Ascending aorta (tissue), 2 donors: ENCODE measurements at regions not wholly inside any gene's neighbourhood (a gene's known extent, or its start where the extent isn't known, plus 50 kb on each side); places are given as distances from the start of the nearest gene placed in this dataset.
A peak's percentile ranks its signal among the peaks of the same experiment; 100 is the strongest.

Experiments
- DNase-seq, 2 donors: peaks; one replicate each; pipeline ENCODE4 v3.0.0-alpha.2; 2019; ENCODE audit warnings: low spot score in 2 of 2
- H3K27ac ChIP-seq, 2 donors: fragments of 200-600 bp; sonication (generic); one replicate each; pipeline ENCODE4 v1.5.1; 2016 to 2017; ENCODE audit warnings: mild to moderate bottlenecking in 1 of 2
- H3K27me3 ChIP-seq: fragments of 200-600 bp; sonication (generic); one replicate; pipeline ENCODE4 v1.5.1; 2017
- H3K36me3 ChIP-seq, 2 donors: fragments of 200-600 bp; sonication (generic); one replicate each; pipeline ENCODE4 v1.5.1; 2016
- H3K4me1 ChIP-seq, 2 donors: fragments of 200-600 bp; sonication (generic); one replicate each; pipeline ENCODE4 v1.5.1; 2016 to 2017; ENCODE audit warnings: mild to moderate bottlenecking in 1 of 2
- H3K4me3 ChIP-seq, 2 donors: fragments of 200-600 bp; sonication (generic); one replicate each; pipeline ENCODE4 v1.5.1; 2016 to 2017; ENCODE audit warnings: mild to moderate bottlenecking in 1 of 2
- H3K9me3 ChIP-seq, 2 donors: fragments of 200-600 bp; sonication (generic); one replicate each; pipeline ENCODE4 v1.5.1; 2016
- CTCF ChIP-seq, 3 experiments: fragments of 200-600 bp in 2 of 3; fragments of 450-650 bp in 1 of 3; sonication (generic) in 2 of 3; IDR thresholded peaks; one replicate each; pipeline ENCODE4 v1.5.1; 2016 to 2019; ENCODE audit warnings: antibody characterized with exemption in 3 of 3, mild to moderate bottlenecking in 1 of 3, moderate library complexity in 1 of 3
- intact Hi-C: fragments of 100-400 bp; cut with DNase I; formaldehyde crosslinking; loops from one replicate; pipeline ENCODE4 v1.15.1; 2023

GRCh38 chr14:101361451-101362433, 199.6 kb upstream of the DIO3 start:
- Histone ChIP-seq H3K36me3 (no peaks in the 10 kb centered on the region), H3K4me1 (peaks cover 0 to 12% of the 10 kb centered on the region in 2 donors), H3K9me3 (no peaks in the 10 kb centered on the region), H3K4me3 (no peak overlapping the region), H3K27ac (no peak overlapping the region), H3K27me3 (no peaks in the 10 kb centered on the region)
- TF ChIP-seq CTCF (IDR thresholded peaks at IDR 0.05), result no peak
- no peak for DNase-seq
- intact Hi-C loops, result no loop called here

- Histone ChIP-seq H3K27ac (no peak overlapping the region), H3K27me3 (no peaks in the 10 kb centered on the region), H3K36me3 (no peaks in the 10 kb centered on the region), H3K4me1 (peaks cover 0 to 12% of the 10 kb centered on the region in 2 donors), H3K4me3 (no peak overlapping the region), H3K9me3 (no peaks in the 10 kb centered on the region)
- no peak for DNase-seq
- intact Hi-C loops, result no loop called here
- no peak for TF ChIP-seq CTCF (IDR thresholded peaks at IDR 0.05)
Measured at GRCh38 chr14:101362529-101363260, 198.6 kb upstream of the DIO3 start.

- Histone ChIP-seq H3K36me3 (no peaks in the 10 kb centered on the region), H3K4me1 (peaks cover 0 to 12% of the 10 kb centered on the region in 2 donors), H3K27me3 (no peaks in the 10 kb centered on the region), H3K27ac (no peak overlapping the region), H3K9me3 (no peaks in the 10 kb centered on the region), H3K4me3 (no peak overlapping the region)
- no peak for DNase-seq
- intact Hi-C loops, result no loop called here
- TF ChIP-seq CTCF (IDR thresholded peaks at IDR 0.05), result no peak
Measured at GRCh38 chr14:101363261-101363555, 198.1 kb upstream of the DIO3 start.

- TF ChIP-seq CTCF (IDR thresholded peaks at IDR 0.05), result no peak
- H3K4me3 ChIP-seq, result peak overlapping the region in 1 of 2 donors; percentile 43
- no peak for DNase-seq
- peak overlapping the region; percentile 63 to 79 for H3K27ac ChIP-seq
- intact Hi-C loops, result no loop called here
- H3K9me3 ChIP-seq, result no peaks in the 10 kb centered on the region
- H3K4me1 ChIP-seq, result peaks cover 0 to 12% of the 10 kb centered on the region in 2 donors
- no peaks in the 10 kb centered on the region for H3K27me3 ChIP-seq
- H3K36me3 ChIP-seq, result no peaks in the 10 kb centered on the region
Measured at GRCh38 chr14:101363880-101364391, 197.4 kb upstream of the DIO3 start.

GRCh38 chr14:101364503-101365328, 196.6 kb upstream of the DIO3 start:
- Histone ChIP-seq H3K27ac (peak overlapping the region; percentile 63 to 79), H3K4me1 (peaks cover 0 to 12% of the 10 kb centered on the region in 2 donors), H3K9me3 (no peaks in the 10 kb centered on the region), H3K27me3 (no peaks in the 10 kb centered on the region), H3K36me3 (no peaks in the 10 kb centered on the region), H3K4me3 (peak overlapping the region in 1 of 2 donors; percentile 43)
- DNase-seq, result peak in 1 of 2 donors; percentile 85
- intact Hi-C loops, result no loop called here
- no peak for TF ChIP-seq CTCF (IDR thresholded peaks at IDR 0.05)
